ENCODE measurements at regions not wholly inside any gene's neighbourhood (a gene's known extent, or its start where the extent isn't known, plus 50 kb on each side); places are given as distances from the start of the nearest gene placed in this dataset.

- no peaks in the 10 kb centered on the region for H3K27me3 ChIP-seq (replicated peaks in 1 of 2; ENCODE audit: control insufficient read depth in 2 of 2, insufficient read depth in 2 of 2, low read length in 1 of 2)
- H3K4me3 ChIP-seq, result no peak overlapping the region
- no peaks in the 10 kb centered on the region for H3K9me3 ChIP-seq (replicated peaks; ENCODE audit: control insufficient read depth, insufficient read depth, low read length)
- SMC1A ChIA-PET (ENCODE audit: uncharacterized antibody, unreplicated experiment), result interaction anchor here (0.8 kb wide), 1 partner anchor 226 kb away, joined by 3 read pairs; no protein-coding TSS in a partner anchor
- no peak overlapping the region for H2AFZ ChIP-seq (ENCODE audit: control insufficient read depth, low read depth, low read length)
- intact Hi-C loops (cut with micrococcal nuclease; ENCODE audit: unreplicated experiment) (no loop called here), in situ Hi-C loops (cut with MboI) (no loop called here)
- CTCF ChIA-PET, result no interaction called here
- no peaks in the 10 kb centered on the region for H3K79me2 ChIP-seq (ENCODE audit: control insufficient read depth, insufficient read depth, low read length)
- no TSS peak for BruUV-seq (replicated peaks)
- H3K27ac ChIP-seq (ENCODE audit: control insufficient read depth, insufficient read depth), result no peak overlapping the region
- no peak overlapping the region for H3K4me2 ChIP-seq (ENCODE audit: control insufficient read depth, insufficient read depth)
- POLR2A ChIA-PET, result no interaction called here
- TF ChIP-seq MYB (IDR thresholded peaks at IDR 0.05; ENCODE audit: borderline replicate concordance, low read depth, low read length) (no peak), ZBTB40 (IDR thresholded peaks at IDR 0.05; ENCODE audit: borderline replicate concordance) (no peak), USF2 (IDR thresholded peaks at IDR 0.05; ENCODE audit: borderline replicate concordance, low read depth, low read length) (no peak), IRF4 (IDR thresholded peaks at IDR 0.05; ENCODE audit: low read depth, low read length) (no peak), ZNF207 (IDR thresholded peaks at IDR 0.05; ENCODE audit: borderline replicate concordance) (no peak), KLF5 (IDR thresholded peaks at IDR 0.05; ENCODE audit: partially characterized antibody) (no peak), RAD21 (IDR thresholded peaks at IDR 0.05; ENCODE audit: insufficient read depth, low read depth, low read length) (no peak), KAT2A (conservative IDR thresholded peaks at IDR 0.05; ENCODE audit: control insufficient read depth, low read depth, low read length) (no peak)
- WGBS (ENCODE audit: insufficient coverage, insufficient replicate concordance, low lambda C conversion rate, missing lambda C conversion rate), result 0% methylated on average over 2 of the region's 2 CpGs
- H3K36me3 ChIP-seq (ENCODE audit: control insufficient read depth in 2 of 2, insufficient read depth in 2 of 2, low read length in 1 of 2), result no peaks in the 10 kb centered on the region
- no peak overlapping the region for H3K9ac ChIP-seq (ENCODE audit: control insufficient read depth, insufficient read depth, low read length)
- no peaks in the 10 kb centered on the region for H3K4me1 ChIP-seq (ENCODE audit: control insufficient read depth, insufficient read depth, low read length)
- FAIRE-seq (no peak), DNase-seq (ENCODE audit: low read depth, low spot score) (no peak), ATAC-seq (no peak)
- no peaks in the 10 kb centered on the region for H4K20me1 ChIP-seq (ENCODE audit: control insufficient read depth, insufficient read depth)
- RAD21 ChIA-PET (ENCODE audit: unreplicated experiment), result no interaction called here
Observed at GRCh38 chr13:31653730-31654129, 85.6 kb upstream of the RXFP2 start.

Measured in GM12878 (cell line).